ENCODE measurements at regions not wholly inside any gene's neighbourhood (a gene's known extent, or its start where the extent isn't known, plus 50 kb on each side); places are given as distances from the start of the nearest gene placed in this dataset.

DNA sequence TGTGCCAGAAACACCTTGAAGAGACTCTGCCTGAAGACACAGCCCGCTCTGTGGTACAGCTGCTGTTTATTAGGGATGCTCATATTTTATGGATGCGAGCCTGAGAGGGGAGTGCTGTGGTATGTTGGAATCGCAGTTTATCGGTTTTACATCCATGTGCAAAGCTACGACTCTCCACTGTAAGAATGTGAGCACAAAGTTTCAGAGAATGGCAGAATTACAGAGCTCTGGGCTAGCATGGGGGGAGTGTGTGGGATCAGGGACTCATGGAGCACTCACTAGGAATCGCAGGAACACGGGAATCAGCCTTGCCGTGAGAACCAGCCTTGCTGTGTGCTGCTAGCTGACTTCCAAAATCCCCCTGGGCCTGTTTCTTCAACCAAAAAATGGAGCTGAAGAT, 199.9 kb downstream of the RNF144A start:
- POLR2A ChIA-PET, result no interaction called here
- CTCF ChIA-PET, result interaction anchor here (1.0 kb wide), 1 partner anchor 22 kb away, joined by 3 read pairs; no protein-coding TSS in a partner anchor
- TF ChIP-seq CTCF (IDR thresholded peaks at IDR 0.05; ENCODE audit: control extremely low read depth, extremely low read depth, low read depth, missing control alignments), result no peak
- DNase-seq (ENCODE audit: extremely low spot score), result no peak

- POLR2A ChIA-PET, result no interaction called here
- no peak for TF ChIP-seq CTCF (IDR thresholded peaks at IDR 0.05; ENCODE audit: control extremely low read depth, extremely low read depth, low read depth, missing control alignments)
- CTCF ChIA-PET, result interaction anchor here (0.6 to 1.5 kb wide), 2 partner anchors 8 to 9 kb away, joined by 3 to 6 read pairs; no protein-coding TSS in a partner anchor
These were observed 201.5 kb downstream of the RNF144A start for GRCh38 chr2:7118606-7119131.

GRCh38 chr2:7119132-7119835, 202.1 kb downstream of the RNF144A start:
- CTCF ChIA-PET, result interaction anchor here (1.5 kb wide), 1 partner anchor 8 kb away, joined by 6 read pairs; no protein-coding TSS in a partner anchor
- POLR2A ChIA-PET, result no interaction called here
- TF ChIP-seq CTCF (IDR thresholded peaks at IDR 0.05; ENCODE audit: control extremely low read depth, extremely low read depth, low read depth, missing control alignments), result peak; percentile 44
- peak; percentile 27 for DNase-seq (ENCODE audit: extremely low spot score)

More at GRCh38 chr2:7118606-7119131, 201.5 kb downstream of the RNF144A start:
- no peak for DNase-seq (ENCODE audit: extremely low spot score)

DNA sequence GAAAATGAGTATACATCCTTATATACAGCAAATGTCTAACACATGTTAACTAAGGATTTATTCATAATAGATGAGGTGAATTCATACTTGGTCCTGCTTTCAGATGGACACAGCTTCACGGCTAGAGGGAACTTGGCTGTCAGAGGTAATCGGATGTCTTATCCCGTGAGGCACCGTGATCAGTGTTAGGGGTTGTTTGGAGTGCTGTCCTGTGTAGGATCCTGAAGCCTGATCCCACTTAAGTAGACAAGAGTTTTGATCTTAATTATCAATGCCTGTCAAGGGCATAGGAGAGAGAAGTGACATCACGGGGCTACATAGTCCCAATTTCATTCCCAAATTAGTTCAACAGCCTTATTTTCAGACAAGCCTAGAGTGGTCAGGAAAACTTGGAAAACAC, 204.6 kb downstream of the RNF144A start:
- no peak for DNase-seq (ENCODE audit: extremely low spot score)
- CTCF ChIA-PET, result interaction anchor here (1.8 kb wide), 1 partner anchor 11 kb away, joined by 3 read pairs; no protein-coding TSS in a partner anchor
- no peak for TF ChIP-seq CTCF (IDR thresholded peaks at IDR 0.05; ENCODE audit: control extremely low read depth, extremely low read depth, low read depth, missing control alignments)
- POLR2A ChIA-PET, result no interaction called here

DNA sequence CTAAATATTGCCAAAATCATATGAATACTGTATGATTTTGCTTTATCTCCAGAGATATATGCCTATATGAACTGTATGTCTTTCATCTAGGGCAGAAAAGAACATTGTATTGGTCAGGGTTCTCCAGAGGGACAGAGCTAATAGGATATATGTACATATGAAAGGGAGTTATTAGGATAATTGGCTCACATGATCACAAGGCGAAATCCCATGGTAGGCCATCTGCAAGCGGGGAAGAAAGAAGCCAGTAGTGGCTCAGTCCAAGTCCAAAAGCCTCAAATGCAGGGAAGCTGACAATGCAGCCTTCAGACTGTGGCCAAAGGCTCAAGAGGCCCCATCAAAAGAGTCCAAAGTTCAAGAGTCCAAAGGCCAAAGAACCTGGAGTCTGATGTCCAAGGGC, 209.9 kb downstream of the RNF144A start:
- POLR2A ChIA-PET, result no interaction called here
- DNase-seq (ENCODE audit: extremely low spot score), result no peak
- no peak for TF ChIP-seq CTCF (IDR thresholded peaks at IDR 0.05; ENCODE audit: control extremely low read depth, extremely low read depth, low read depth, missing control alignments)
- CTCF ChIA-PET, result interaction anchor here (1.6 kb wide), 1 partner anchor 9 kb away, joined by 4 read pairs; no protein-coding TSS in a partner anchor

DNA sequence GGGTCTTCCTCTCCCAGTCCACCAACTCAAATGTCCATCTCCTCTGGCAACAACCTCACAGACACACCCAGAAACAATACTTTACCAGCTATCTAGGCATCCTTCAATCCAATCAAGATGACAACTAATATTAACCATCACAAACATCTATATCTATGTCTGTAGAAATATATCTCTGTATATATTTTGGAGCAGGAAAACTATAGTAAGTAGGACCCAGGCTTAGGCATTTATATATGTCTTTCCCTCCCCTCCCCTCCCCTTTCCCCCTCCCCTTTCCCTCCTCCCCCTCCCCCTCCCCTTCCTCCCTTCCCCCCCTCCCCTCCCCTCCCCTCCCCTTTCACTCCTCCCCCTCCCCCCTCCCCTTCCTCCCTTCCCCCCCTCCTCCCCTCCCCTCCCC, 210.5 kb downstream of the RNF144A start:
- DNase-seq (ENCODE audit: extremely low spot score), result no peak
- CTCF ChIA-PET, result interaction anchor here (1.6 kb wide), 1 partner anchor 9 kb away, joined by 4 read pairs; no protein-coding TSS in a partner anchor
- TF ChIP-seq CTCF (IDR thresholded peaks at IDR 0.05; ENCODE audit: control extremely low read depth, extremely low read depth, low read depth, missing control alignments), result no peak
- POLR2A ChIA-PET, result no interaction called here
